ENCODE measurements at regions not wholly inside any gene's neighbourhood (a gene's known extent, or its start where the extent isn't known, plus 50 kb on each side); places are given as distances from the start of the nearest gene placed in this dataset.
"Not testable (repeated sequence)": the region's sequence is repeated elsewhere in the genome, so short reads cannot be mapped to it uniquely, and the experiment has no call there.

- DNase-seq (ENCODE audit: low read depth) = no peak
Measured at GRCh38 chr18:78786776-78787175, 192.8 kb upstream of the SALL3 start.

DNA sequence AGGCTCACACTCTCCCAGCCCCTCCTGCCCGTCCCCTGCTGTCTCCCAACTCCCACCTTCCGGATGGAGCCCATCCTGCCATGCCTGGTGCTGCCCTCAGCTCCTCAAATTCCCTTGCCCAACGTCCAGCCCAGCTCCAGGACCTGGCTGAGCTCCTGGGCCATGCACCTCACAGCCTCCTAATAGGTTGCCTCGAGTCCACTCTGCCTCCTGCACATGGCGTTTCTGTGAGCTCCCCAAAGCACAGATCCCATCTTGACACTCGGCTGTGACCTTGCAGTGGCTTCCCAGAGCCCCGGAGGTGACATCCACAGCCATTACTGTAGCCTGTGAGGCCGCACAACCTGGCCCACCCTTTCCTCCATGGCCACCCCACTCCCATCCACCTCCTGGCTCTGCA is 191.9 kb upstream of the SALL3 start:
- DNase-seq (ENCODE audit: low read depth) = no peak

DNA sequence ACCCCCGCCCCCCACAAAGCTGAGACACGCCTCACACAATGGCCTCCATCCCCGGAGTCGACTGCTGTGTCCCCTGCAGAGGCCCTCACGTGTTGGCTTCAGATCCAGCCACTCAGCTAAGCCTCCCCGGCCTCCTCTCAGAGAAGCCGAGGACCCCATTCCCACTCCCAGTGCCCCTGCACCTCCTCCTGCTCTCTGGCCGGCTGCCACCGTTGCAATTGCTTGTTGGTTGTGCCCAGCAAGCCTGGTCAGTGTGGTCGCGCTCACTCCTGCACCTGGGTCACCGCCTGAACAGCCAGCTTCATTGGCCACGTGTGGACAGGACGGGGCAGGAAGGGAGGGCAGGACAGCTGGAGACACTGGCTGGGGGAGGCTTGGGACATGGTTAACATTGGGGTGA is 191.5 kb upstream of the SALL3 start:
- no peak for DNase-seq (ENCODE audit: low read depth)

GRCh38 chr18:78789850-78790249 is 189.8 kb upstream of the SALL3 start:
- no peak for DNase-seq (ENCODE audit: low read depth)

DNA sequence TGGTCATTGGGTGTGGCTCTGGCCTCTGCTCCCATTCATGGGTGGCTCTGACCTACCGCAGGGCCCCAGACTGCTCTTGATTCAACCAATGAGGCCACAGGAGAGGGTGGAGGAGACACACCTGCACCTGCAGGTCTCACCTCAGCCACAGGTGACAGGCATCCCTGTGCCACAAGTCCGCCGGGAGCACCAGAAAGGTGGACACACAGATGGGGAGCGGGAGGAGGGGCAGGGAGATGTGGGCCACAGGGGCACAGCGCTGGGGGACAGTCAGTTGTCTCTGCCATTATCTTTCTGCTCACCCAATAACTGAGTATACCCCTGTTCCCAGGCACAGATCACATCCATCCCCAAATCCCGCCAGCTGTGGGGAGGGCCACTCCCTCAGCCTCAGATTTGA is 189.1 kb upstream of the SALL3 start:
- no peak for DNase-seq (ENCODE audit: low read depth)

- DNase-seq (ENCODE audit: low read depth) = no peak
Measured at GRCh38 chr18:78790960-78791359, 188.7 kb upstream of the SALL3 start.

DNA sequence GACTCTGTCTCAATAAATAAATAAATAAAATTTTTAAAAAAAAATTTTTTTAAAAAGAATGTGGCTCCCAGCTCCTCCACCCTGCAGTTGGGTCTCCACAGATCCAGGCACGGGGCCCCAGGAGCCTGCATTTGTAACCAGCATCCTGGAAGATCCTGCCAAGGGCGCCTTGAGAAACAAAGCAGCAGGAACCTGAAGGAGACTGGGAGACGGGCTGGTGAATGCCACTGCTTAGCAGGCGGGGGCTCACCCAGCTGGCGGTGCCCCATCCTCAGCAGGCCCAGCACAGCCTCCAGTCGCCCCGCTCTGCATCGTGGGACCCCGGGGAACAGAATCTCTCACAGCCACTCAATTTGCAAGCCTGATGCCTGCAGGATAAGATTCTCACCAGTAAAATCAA is 187.5 kb upstream of the SALL3 start:
- no peak for DNase-seq (ENCODE audit: low read depth)

DNA sequence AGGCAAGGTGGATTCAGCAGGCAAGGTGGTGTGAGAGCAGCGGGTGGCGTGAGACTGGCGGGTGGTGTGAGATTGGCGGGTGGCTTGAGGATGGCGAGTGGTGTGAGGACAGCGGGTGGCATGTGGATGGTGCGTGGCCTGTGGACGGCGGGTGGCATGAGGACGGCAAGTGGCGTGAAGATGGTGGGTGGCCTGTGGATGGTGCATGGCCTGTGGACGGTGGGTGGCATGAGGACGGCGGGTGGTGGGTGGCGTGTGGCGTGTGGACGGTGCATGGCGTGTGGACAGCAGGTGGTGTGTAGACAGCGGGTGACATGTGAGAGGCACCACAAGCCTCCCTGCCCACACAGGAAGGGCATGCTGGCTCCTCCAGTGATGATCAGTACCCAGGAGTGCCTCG is 186.9 kb upstream of the SALL3 start:
- DNase-seq (ENCODE audit: low read depth) = no peak

DNA sequence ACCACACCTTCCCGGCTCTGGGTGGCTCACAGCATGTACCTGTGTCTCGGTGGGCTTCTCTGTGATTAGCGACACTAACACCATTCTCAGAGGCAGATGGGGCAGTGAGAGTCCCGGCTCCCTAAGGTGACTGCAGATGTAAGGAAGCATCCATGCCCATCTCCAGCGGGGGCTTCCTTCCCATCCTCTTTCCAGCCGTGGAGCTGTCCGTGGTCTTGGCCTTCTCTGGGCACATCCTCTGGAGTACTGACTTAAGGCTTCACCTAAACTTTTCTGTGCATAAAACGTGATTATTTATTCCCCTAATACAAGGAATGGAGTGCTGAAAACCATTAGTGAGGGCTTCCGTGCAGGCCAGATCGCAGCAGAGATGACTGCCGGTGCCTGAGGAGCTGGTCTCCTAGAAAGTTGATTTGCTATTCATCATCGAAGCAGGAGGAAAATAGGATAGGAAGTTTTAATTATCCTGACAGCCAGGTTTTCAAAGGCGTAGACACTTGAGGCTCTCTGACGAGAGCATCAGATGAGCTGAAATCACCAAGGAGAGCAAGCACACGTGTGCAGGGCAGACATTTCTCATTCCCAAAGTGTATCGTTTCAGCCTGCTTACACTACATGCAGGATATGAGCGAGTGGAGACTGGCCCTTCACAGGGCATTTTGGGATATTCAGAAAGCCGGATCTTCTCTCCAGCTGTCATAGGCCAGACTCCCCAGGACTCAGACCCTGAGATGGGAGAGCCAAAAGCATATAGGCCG is 186.1 kb upstream of the SALL3 start:
- no peak for DNase-seq (ENCODE audit: low read depth)

GRCh38 chr18:78794071-78794430 is 185.6 kb upstream of the SALL3 start:
- DNase-seq (ENCODE audit: low read depth) = peak; percentile 72

- DNase-seq (ENCODE audit: low read depth) = no peak
Measured at GRCh38 chr18:78796693-78797455, 182.7 kb upstream of the SALL3 start.

DNA sequence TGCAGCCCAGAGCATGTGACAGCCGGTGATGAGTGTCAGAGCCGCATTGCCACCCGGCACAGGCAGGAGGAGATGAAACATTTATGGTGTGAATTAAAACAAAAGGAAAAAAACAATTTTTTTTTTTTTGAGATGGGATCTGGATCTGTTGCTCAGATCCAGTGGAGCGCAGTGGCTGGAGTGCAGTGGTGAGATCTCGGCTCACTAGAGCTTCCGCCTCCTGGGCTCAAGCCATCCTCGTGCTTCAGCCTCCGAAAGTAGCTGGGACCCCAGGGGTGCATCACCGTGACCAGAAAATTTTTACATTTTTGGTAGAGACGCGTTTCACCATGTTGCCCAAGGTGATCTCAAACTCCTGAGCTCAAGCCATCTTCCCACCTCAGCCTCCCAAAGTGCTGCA is 182.1 kb upstream of the SALL3 start:
- DNase-seq (ENCODE audit: low read depth) = no peak

GRCh38 chr18:78798402-78799175 is 181.0 kb upstream of the SALL3 start:
- no peak for DNase-seq (ENCODE audit: low read depth)

DNA sequence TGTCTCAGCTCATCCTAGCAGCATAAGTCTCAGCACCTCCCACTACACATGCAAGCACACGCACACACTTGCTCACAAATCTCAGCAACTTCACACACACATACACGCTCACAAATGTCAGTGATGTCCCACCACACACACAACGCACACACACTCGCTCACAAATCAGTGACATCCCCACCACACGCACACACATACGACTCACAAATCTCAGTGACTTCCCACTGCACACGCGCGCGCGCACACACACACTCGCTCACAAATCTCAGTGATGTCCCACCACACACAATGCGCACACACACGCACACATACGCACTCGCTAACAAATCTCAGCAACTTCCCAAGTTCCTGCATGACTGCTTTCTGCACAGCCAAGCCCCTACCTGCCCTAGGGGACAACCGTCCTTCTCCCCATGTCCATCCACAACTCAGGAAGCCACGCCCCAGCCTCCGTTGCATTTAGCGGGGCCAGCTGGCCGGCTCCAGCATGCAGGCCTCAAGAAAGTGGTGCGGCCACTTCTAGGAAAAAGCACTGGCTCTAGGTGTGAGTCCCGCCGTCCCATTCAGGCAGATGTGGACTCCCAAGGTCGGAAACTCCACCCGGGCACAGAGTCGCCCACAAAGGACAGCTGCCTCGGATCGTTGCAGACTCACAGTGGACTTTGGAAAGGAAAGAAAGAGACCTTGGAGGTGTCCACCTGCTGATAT is 180.1 kb upstream of the SALL3 start:
- DNase-seq (ENCODE audit: low read depth) = no peak

DNA sequence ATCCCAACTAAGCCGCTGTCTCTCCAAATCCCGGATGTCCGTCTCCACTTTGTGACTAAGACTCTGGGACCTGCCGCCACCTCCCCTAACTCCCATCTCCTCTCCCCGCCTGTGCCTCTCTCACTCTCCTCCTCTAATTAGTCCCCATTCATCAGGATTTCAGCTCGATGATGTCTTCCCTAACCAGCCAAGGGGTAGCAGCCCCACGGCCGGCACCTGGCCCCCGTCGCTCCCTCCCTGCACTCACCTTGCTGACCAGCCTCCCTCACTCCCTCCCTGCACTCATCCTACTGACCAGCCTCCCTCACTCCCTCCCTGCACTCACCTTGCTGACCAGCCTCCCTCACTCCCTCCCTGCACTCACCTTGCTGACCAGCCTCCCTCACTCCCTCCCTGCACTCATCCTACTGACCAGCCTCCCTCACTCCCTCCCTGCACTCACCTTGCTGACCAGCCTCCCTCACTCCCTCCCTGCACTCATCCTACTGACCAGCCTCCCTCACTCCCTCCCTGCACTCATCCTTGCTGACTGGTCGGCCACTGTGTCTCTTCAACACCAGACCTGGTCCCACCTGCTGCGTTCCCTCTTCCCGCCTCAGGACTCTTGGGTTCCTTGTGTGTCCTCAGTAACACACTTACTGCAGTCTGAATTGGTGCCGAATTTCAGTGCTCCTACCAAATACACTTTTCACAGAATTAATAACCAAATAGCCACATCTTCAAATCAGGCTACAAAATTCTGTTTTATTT is 179.3 kb upstream of the SALL3 start:
- not testable (repeated sequence) for DNase-seq (ENCODE audit: low read depth)

DNA sequence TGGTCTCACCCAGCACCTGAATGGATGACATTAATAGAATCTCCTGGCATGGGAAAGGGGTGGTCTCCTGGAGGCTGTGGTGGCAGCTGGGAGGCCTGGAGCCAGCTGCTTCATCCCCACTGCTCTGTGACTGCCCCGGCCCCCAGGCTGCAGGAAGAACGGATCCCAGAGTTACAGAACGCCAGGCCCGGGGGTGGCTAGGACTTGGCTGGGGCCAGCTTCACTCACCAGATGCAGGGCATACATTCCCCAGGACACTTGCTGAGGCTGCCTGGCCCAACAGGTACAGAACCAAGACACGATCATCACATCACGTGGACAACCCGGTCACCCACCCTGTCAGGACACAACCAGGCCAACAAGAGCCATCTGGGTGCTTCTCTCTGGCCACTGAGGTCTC is 178.6 kb upstream of the SALL3 start:
- DNase-seq (ENCODE audit: low read depth) = no peak

DNA sequence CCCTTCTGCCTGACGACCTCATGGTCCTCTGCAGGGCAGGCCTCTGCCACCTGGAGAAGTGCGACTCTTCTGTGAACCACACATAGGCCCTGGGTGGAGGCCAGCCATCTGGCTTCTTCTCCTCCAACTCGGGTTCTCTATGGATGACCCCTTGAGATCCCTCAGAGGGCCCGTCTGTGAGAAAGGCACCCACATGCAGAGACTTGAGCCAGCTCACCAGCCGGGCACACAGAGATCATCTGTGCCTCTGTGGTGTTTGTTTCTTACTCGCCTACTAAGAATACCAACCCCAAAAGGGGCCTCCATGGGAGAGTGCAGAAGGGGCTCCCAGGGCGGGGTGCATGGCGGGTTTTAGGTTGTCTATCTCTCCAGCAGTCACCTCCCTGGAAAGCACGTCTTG is 176.5 kb upstream of the SALL3 start:
- no peak for DNase-seq (ENCODE audit: low read depth)

DNA sequence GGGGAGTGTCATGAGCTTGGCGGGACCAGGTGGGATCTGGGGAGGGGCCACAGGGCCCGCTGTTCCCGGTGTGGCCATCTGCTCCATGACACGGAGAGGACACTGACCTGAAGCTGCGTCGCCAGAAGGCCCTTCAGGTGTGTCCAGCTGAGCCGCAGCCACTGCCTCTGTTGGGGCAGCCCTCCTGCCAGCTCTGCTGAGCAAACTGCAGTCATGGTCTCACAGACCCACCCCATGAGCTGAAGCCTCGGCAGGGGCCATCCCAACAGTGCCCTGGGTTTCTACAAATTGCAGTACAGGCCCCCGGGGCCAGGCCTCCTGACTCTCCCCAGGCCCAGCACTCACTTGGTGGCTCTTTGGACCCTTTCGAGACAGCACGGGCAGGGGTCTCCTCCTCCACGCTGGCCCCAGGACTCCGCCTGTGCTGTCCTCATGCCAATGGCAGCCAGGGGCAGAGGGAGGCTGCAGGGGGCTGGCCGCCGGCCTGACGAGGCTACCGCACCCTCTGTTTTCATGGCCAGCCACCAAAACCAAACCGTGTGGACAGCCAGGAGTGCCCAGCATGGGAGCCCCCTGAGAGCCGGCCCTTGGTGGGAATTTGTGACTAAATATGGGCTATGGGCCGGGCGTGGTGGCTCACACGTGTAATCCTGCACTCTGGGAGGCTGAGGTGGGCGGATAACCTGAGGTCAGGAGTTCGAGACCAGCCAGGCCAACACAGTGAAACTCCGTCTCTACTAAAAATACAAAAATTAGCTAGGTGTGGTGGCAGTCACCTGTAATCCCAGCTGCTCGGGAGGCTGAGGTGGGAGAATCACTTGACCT is 175.2 kb upstream of the SALL3 start:
- DNase-seq (ENCODE audit: low read depth) = no peak

DNA sequence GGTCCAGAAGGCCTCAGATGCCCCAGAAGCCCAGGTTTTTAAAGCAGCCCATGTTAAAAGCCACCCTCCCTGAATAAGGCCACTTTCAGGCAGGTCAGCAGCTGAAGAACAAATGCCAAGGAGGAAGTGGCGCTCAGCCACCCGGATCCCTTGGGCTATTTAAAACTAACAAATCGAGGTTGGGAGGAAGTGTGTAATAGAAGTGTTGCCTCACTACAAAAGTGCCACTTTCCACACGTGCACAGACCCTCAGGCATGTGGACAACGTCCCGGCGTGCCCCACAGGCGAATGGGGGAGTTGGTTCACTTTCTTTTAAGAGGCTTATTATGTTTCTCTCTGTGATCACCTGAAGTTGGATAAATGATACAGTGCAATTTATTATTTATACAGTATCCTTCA is 173.8 kb upstream of the SALL3 start:
- DNase-seq (ENCODE audit: low read depth) = no peak

DNA sequence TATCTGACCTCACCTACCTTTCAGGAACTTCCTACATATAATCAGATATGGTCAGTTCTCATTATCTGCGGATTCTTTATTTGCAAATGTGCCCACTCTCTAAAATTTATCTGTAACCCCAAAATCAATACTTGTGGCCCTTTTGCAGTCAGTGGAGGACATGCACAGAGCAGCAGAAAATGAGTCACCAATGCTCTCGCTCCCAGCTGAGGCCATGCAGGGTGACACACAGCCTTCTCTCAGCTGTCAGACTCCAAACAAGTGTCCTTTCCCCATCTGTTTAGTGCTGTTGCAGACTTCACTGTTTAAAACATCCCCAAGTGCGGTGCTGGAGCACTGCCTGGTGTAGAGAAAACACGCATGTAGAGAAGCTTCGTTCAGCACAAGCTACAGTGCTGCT is 171.9 kb upstream of the SALL3 start:
- DNase-seq (ENCODE audit: low read depth) = no peak

GRCh38 chr18:78809845-78810244 is 169.8 kb upstream of the SALL3 start:
- DNase-seq (ENCODE audit: low read depth) = no peak

Data from Daoy (cell line).